ENCODE measurements at regions not wholly inside any gene's neighbourhood (a gene's known extent, or its start where the extent isn't known, plus 50 kb on each side); places are given as distances from the start of the nearest gene placed in this dataset.

- no peak for DNase-seq (ENCODE audit: extremely low read depth in 1 of 4, low spot score in 3 of 4)
- ATAC-seq: no peak
- Histone ChIP-seq H3K4me1 (replicated peaks in 1 of 2; ENCODE audit: control insufficient read depth in 2 of 2, insufficient read depth in 2 of 2, low read length in 2 of 2) (no peaks in the 10 kb centered on the region), H3K27me3 (ENCODE audit: control insufficient read depth in 2 of 2, insufficient read depth in 2 of 2, low read length in 2 of 2) (peaks cover 19 to 20% of the 10 kb centered on the region in 2 experiments), H3K9ac (ENCODE audit: insufficient read depth in 1 of 2, low read depth in 2 of 2, low read length in 2 of 2) (no peak overlapping the region), H3K4me2 (ENCODE audit: insufficient read depth, low read length) (no peak overlapping the region), H3K79me2 (ENCODE audit: control insufficient read depth, insufficient read depth, low read length) (no peaks in the 10 kb centered on the region), H3K9me1 (ENCODE audit: control insufficient read depth, insufficient read depth, low read length) (no peaks in the 10 kb centered on the region), H4K20me1 (replicated peaks; ENCODE audit: control insufficient read depth, insufficient read depth, low read length) (no peaks in the 10 kb centered on the region), H2AFZ (ENCODE audit: low read depth, low read length) (no peak overlapping the region), H3K9me3 (replicated peaks; ENCODE audit: control insufficient read depth, insufficient read depth, low read depth, low read length) (no peaks in the 10 kb centered on the region), H3K27ac (ENCODE audit: extremely low read depth, low read depth, low read length) (no peak overlapping the region), H3K36me3 (ENCODE audit: control insufficient read depth, insufficient read depth, low read length) (no peaks in the 10 kb centered on the region), H3K4me3 (no peak overlapping the region)
- POLR2A ChIA-PET: interaction anchor here (0.5 to 0.6 kb wide), 2 partner anchors 43 to 45 kb away, joined by 3 read pairs; no protein-coding TSS in a partner anchor
- CTCF ChIA-PET (ENCODE audit: low intra/inter-chr PET ratio): no interaction called here
- intact Hi-C loops (cut with micrococcal nuclease): no loop called here
- no TSS peak for BruUV-seq (replicated peaks)
- no peak for TF ChIP-seq MAFG (tag; conservative IDR thresholded peaks at IDR 0.05)
- TF ChIP-seq, protein P1, sequence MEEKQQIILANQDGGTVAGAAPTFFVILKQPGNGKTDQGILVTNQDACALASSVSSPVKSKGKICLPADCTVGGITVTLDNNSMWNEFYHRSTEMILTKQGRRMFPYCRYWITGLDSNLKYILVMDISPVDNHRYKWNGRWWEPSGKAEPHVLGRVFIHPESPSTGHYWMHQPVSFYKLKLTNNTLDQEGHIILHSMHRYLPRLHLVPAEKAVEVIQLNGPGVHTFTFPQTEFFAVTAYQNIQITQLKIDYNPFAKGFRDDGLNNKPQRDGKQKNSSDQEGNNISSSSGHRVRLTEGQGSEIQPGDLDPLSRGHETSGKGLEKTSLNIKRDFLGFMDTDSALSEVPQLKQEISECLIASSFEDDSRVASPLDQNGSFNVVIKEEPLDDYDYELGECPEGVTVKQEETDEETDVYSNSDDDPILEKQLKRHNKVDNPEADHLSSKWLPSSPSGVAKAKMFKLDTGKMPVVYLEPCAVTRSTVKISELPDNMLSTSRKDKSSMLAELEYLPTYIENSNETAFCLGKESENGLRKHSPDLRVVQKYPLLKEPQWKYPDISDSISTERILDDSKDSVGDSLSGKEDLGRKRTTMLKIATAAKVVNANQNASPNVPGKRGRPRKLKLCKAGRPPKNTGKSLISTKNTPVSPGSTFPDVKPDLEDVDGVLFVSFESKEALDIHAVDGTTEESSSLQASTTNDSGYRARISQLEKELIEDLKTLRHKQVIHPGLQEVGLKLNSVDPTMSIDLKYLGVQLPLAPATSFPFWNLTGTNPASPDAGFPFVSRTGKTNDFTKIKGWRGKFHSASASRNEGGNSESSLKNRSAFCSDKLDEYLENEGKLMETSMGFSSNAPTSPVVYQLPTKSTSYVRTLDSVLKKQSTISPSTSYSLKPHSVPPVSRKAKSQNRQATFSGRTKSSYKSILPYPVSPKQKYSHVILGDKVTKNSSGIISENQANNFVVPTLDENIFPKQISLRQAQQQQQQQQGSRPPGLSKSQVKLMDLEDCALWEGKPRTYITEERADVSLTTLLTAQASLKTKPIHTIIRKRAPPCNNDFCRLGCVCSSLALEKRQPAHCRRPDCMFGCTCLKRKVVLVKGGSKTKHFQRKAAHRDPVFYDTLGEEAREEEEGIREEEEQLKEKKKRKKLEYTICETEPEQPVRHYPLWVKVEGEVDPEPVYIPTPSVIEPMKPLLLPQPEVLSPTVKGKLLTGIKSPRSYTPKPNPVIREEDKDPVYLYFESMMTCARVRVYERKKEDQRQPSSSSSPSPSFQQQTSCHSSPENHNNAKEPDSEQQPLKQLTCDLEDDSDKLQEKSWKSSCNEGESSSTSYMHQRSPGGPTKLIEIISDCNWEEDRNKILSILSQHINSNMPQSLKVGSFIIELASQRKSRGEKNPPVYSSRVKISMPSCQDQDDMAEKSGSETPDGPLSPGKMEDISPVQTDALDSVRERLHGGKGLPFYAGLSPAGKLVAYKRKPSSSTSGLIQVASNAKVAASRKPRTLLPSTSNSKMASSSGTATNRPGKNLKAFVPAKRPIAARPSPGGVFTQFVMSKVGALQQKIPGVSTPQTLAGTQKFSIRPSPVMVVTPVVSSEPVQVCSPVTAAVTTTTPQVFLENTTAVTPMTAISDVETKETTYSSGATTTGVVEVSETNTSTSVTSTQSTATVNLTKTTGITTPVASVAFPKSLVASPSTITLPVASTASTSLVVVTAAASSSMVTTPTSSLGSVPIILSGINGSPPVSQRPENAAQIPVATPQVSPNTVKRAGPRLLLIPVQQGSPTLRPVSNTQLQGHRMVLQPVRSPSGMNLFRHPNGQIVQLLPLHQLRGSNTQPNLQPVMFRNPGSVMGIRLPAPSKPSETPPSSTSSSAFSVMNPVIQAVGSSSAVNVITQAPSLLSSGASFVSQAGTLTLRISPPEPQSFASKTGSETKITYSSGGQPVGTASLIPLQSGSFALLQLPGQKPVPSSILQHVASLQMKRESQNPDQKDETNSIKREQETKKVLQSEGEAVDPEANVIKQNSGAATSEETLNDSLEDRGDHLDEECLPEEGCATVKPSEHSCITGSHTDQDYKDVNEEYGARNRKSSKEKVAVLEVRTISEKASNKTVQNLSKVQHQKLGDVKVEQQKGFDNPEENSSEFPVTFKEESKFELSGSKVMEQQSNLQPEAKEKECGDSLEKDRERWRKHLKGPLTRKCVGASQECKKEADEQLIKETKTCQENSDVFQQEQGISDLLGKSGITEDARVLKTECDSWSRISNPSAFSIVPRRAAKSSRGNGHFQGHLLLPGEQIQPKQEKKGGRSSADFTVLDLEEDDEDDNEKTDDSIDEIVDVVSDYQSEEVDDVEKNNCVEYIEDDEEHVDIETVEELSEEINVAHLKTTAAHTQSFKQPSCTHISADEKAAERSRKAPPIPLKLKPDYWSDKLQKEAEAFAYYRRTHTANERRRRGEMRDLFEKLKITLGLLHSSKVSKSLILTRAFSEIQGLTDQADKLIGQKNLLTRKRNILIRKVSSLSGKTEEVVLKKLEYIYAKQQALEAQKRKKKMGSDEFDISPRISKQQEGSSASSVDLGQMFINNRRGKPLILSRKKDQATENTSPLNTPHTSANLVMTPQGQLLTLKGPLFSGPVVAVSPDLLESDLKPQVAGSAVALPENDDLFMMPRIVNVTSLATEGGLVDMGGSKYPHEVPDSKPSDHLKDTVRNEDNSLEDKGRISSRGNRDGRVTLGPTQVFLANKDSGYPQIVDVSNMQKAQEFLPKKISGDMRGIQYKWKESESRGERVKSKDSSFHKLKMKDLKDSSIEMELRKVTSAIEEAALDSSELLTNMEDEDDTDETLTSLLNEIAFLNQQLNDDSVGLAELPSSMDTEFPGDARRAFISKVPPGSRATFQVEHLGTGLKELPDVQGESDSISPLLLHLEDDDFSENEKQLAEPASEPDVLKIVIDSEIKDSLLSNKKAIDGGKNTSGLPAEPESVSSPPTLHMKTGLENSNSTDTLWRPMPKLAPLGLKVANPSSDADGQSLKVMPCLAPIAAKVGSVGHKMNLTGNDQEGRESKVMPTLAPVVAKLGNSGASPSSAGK (IDR thresholded peaks at IDR 0.05): no peak
- no peak for TF ChIP-seq FOXA3 (CRISPR knock-in tag; conservative IDR thresholded peaks at IDR 0.05 in 1 of 2, IDR thresholded peaks at IDR 0.05 in 1 of 2)
- no peak for TF ChIP-seq DMBX1 (CRISPR knock-in tag; IDR thresholded peaks at IDR 0.05; ENCODE audit: borderline replicate concordance)
- TF ChIP-seq MECOM (CRISPR knock-in tag; IDR thresholded peaks at IDR 0.05): no peak
- no peak for TF ChIP-seq TBL1XR1 (IDR thresholded peaks at IDR 0.05; ENCODE audit: low read length in 2 of 2)
- TF ChIP-seq, protein P2, sequence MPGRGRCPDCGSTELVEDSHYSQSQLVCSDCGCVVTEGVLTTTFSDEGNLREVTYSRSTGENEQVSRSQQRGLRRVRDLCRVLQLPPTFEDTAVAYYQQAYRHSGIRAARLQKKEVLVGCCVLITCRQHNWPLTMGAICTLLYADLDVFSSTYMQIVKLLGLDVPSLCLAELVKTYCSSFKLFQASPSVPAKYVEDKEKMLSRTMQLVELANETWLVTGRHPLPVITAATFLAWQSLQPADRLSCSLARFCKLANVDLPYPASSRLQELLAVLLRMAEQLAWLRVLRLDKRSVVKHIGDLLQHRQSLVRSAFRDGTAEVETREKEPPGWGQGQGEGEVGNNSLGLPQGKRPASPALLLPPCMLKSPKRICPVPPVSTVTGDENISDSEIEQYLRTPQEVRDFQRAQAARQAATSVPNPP (IDR thresholded peaks at IDR 0.05; ENCODE audit: borderline replicate concordance, insufficient read depth, insufficient read length): no peak
- TF ChIP-seq FOXJ2 (tag; IDR thresholded peaks at IDR 0.05): no peak
- no peak for TF ChIP-seq KLF16 (IDR thresholded peaks at IDR 0.05)
- 3% methylated on average over 11 of the region's 11 CpGs for WGBS (ENCODE audit: insufficient coverage, low coverage, missing lambda C conversion rate)
- FAIRE-seq: no peak
- in situ Hi-C loops (cut with MboI): no loop called here
These were observed 86.0 kb downstream of the ALDH8A1 start for GRCh38 chr6:134863763-134864510.
